Upper lobe of left lung (tissue), 4 donors: ENCODE measurements at regions not wholly inside any gene's neighbourhood (a gene's known extent, or its start where the extent isn't known, plus 50 kb on each side); places are given as distances from the start of the nearest gene placed in this dataset.

ENCODE experiments used
- POLR2A ChIP-seq, 4 donors: fragments of 450-650 bp; IDR thresholded peaks; one replicate each; pipeline ENCODE4 v1.5.1; 2016 to 2017; ENCODE audit warnings: antibody characterized with exemption in 4 of 4, mild to moderate bottlenecking in 2 of 4
- POLR2AphosphoS5 ChIP-seq, 2 donors: sonication (generic); formaldehyde crosslinking; IDR thresholded peaks; one replicate each; pipeline ENCODE4 v1.5.1; 2017; ENCODE audit warnings: antibody characterized with exemption in 2 of 2
- TF ChIP-seq, protein P1 (sequence below), 6 experiments: fragments of 450-650 bp in 4 of 6; fragments of 200-600 bp in 2 of 6; sonication (generic) in 2 of 6; IDR thresholded peaks; one replicate each; pipeline ENCODE4 v1.5.1; 2016 to 2019; ENCODE audit warnings: antibody characterized with exemption in 6 of 6

DNA sequence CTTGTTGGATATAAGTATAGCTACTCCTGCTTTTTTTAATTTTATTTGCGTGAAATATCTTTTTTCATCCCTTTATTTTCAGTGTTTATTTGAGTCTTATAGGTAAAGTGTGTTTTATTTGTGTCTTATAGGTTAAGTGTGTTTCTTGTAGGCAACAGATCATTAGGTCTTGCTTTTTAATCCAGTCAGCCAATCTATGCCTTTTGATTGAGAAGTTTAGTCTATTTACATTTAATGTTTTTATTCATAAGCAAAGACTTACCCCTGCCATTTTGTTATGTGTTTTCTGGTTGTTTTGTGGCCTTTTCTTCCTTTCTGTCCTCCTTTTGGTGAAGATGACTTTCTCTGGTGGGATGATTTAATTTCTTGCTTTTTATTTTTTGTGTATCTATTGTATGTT lies 232.0 kb downstream of the RAP2B start:
- TF ChIP-seq, protein P1, sequence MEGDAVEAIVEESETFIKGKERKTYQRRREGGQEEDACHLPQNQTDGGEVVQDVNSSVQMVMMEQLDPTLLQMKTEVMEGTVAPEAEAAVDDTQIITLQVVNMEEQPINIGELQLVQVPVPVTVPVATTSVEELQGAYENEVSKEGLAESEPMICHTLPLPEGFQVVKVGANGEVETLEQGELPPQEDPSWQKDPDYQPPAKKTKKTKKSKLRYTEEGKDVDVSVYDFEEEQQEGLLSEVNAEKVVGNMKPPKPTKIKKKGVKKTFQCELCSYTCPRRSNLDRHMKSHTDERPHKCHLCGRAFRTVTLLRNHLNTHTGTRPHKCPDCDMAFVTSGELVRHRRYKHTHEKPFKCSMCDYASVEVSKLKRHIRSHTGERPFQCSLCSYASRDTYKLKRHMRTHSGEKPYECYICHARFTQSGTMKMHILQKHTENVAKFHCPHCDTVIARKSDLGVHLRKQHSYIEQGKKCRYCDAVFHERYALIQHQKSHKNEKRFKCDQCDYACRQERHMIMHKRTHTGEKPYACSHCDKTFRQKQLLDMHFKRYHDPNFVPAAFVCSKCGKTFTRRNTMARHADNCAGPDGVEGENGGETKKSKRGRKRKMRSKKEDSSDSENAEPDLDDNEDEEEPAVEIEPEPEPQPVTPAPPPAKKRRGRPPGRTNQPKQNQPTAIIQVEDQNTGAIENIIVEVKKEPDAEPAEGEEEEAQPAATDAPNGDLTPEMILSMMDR (IDR thresholded peaks at IDR 0.05), result no peak
- no peak for TF ChIP-seq POLR2A (IDR thresholded peaks at IDR 0.05)
- no peak for TF ChIP-seq POLR2AphosphoS5 (IDR thresholded peaks at IDR 0.05)
